ENCODE measurements at regions not wholly inside any gene's neighbourhood (a gene's known extent, or its start where the extent isn't known, plus 50 kb on each side); places are given as distances from the start of the nearest gene placed in this dataset.

GRCh38 chr21:16424331-16424751, 694.6 kb downstream of the USP25 start:
- no peak overlapping the region for H3K4me3 ChIP-seq
- no peak for ATAC-seq

GRCh38 chr21:16425376-16425775, 695.6 kb downstream of the USP25 start:
- no peak for ATAC-seq
- H3K4me1 ChIP-seq (ENCODE audit: low read depth): no peaks in the 10 kb centered on the region
- no peaks in the 10 kb centered on the region for H3K9me3 ChIP-seq
- no peak for TF ChIP-seq CTCF (IDR thresholded peaks at IDR 0.05)
- no peak overlapping the region for H3K4me3 ChIP-seq
- H3K36me3 ChIP-seq (ENCODE audit: low read depth): no peaks in the 10 kb centered on the region
- intact Hi-C loops (cut with DNase I, micrococcal nuclease): no loop called here
- no peak for DNase-seq

More at GRCh38 chr21:16424331-16424751, 694.6 kb downstream of the USP25 start:
- intact Hi-C loops (cut with DNase I, micrococcal nuclease): no loop called here
- no peaks in the 10 kb centered on the region for H3K36me3 ChIP-seq (ENCODE audit: low read depth)
- DNase-seq: no peak
- TF ChIP-seq CTCF (IDR thresholded peaks at IDR 0.05): no peak
- H3K4me1 ChIP-seq (ENCODE audit: low read depth): peaks cover 3% of the 10 kb centered on the region
- H3K9me3 ChIP-seq: no peaks in the 10 kb centered on the region

DNA sequence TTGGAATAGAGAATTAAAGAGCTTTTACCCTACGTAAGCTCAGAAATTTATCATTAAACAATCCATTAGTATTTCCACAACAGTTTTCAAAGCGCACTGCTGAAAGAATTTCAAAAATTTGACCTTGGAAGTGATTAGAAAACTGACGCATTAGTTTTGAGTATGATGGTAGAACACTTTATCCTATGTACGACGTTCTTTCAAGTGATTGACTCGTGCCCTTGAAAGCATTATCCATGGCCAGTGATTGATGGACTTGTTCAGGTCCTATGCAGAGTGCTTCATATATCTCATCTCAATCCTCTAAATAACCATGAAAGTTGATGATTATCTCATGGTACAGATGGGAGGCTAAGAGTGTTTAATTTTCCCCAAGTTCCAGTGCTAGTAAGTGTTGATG, 697.2 kb downstream of the USP25 start:
- DNase-seq: no peak
- no peak for TF ChIP-seq CTCF (IDR thresholded peaks at IDR 0.05)
- intact Hi-C loops (cut with DNase I, micrococcal nuclease): no loop called here

GRCh38 chr21:16427587-16428087, 697.9 kb downstream of the USP25 start:
- no peak overlapping the region for H3K4me3 ChIP-seq
- no peaks in the 10 kb centered on the region for H3K4me1 ChIP-seq (ENCODE audit: low read depth)
- TF ChIP-seq CTCF (IDR thresholded peaks at IDR 0.05): no peak
- DNase-seq: no peak
- no peaks in the 10 kb centered on the region for H3K9me3 ChIP-seq
- H3K36me3 ChIP-seq (ENCODE audit: low read depth): no peaks in the 10 kb centered on the region
- no peak for ATAC-seq
- intact Hi-C loops (cut with DNase I, micrococcal nuclease): no loop called here

More for the DNA sequence above, 697.2 kb downstream of the USP25 start:
- no peak for ATAC-seq
- no peaks in the 10 kb centered on the region for H3K36me3 ChIP-seq (ENCODE audit: low read depth)
- H3K4me1 ChIP-seq (ENCODE audit: low read depth): no peaks in the 10 kb centered on the region
- no peak overlapping the region for H3K4me3 ChIP-seq
- no peaks in the 10 kb centered on the region for H3K9me3 ChIP-seq

DNA sequence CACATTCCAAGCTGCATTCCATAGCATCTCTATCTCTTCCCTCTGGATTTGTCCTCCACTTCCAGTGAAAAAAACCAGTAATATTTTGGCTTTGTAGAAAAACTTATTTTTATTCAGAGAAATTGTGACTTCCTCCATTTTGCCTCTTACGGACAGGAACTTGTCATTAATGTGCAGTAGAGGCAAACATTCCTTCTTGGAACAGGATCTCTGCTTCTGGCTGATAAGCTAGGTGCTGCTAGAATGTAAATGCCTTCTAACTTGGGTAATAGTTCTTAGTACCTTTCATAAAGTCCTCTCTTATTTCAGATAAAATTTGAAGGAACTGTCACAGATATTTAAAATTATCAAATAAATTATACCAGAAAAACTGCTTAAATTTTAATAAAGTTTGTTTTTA, 707.8 kb downstream of the USP25 start:
- no peaks in the 10 kb centered on the region for H3K4me1 ChIP-seq (ENCODE audit: low read depth)
- intact Hi-C loops (cut with DNase I, micrococcal nuclease): no loop called here
- no peak for TF ChIP-seq CTCF (IDR thresholded peaks at IDR 0.05)
- no peaks in the 10 kb centered on the region for H3K9me3 ChIP-seq
- H3K4me3 ChIP-seq: no peak overlapping the region
- ATAC-seq: no peak
- DNase-seq: no peak
- no peaks in the 10 kb centered on the region for H3K36me3 ChIP-seq (ENCODE audit: low read depth)

DNA sequence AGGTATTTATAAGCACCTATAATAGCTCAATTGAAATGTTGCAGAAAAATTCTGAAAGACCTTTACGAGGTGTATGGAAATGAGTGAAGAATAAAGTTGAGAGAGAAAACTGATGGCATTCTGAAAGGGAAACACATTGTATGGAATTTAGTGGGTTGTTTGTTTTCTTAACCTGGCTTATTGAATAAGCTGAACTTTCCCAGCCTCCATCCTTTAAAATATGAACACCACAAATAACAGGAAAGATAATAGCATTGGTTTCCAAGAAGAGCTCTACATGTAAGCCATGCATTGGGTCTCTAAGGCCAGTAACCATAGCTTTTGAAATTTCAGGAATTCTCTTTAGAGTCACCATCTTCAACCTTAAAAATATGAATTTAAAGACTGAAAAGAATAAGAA, 709.0 kb downstream of the USP25 start:
- H3K36me3 ChIP-seq (ENCODE audit: low read depth): no peaks in the 10 kb centered on the region
- intact Hi-C loops (cut with DNase I, micrococcal nuclease): no loop called here
- H3K4me1 ChIP-seq (ENCODE audit: low read depth): no peaks in the 10 kb centered on the region
- DNase-seq (no peak), ATAC-seq (no peak)
- no peak for TF ChIP-seq CTCF (IDR thresholded peaks at IDR 0.05)
- no peaks in the 10 kb centered on the region for H3K9me3 ChIP-seq
- no peak overlapping the region for H3K4me3 ChIP-seq

Measured in mucosa of descending colon (tissue), 3 donors.